HG03354 (cell line): ENCODE measurements at regions not wholly inside any gene's neighbourhood (a gene's known extent, or its start where the extent isn't known, plus 50 kb on each side); places are given as distances from the start of the nearest gene placed in this dataset.

Source experiments
- ATAC-seq: cut with Tn5 transposase; IDR thresholded peaks from one replicate; pipeline ENCODE4 v1.9.1; 2021; ENCODE audit warnings: mild to moderate bottlenecking; ENCODE audit not compliant: unreplicated experiment, poor library complexity, severe bottlenecking

DNA sequence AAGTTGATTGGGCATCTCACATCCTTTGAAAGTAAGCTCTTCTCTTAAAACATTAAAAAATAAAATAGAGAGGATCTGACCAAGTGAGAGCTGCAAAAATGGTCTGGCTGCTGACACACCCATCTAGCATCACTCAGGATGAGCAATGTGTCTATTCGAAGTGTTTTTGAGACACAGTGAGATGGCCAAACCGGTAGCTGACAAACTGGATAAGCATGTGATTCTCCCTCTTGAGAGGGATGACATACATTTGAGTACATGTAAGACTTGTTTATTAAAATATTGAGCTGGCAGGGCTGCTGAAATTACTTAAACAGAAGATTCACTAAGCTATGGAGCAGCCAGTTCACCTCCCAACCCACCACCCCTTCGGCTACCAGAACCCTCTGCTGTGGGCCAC lies 333.9 kb downstream of the ADRA2A start:
- ATAC-seq: no peak

DNA sequence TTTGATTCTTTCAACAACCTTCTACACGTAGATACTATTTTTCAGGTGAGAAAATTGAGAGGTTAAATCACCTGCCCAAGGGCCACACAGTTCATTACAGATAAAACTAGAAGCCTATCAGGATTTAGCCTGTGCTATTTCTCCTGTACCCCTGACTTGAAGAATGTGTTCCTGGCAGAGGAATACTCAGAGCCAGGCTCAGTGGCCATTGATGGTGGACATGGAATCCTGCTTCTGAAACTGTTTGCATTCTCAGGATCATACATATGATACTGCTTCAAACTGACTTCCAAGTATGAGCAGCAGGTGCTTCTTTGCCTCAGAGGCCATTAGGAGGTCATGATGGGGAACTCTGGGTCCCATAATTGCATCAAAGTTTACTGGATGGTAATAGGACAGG lies 348.6 kb downstream of the ADRA2A start:
- ATAC-seq: no peak

DNA sequence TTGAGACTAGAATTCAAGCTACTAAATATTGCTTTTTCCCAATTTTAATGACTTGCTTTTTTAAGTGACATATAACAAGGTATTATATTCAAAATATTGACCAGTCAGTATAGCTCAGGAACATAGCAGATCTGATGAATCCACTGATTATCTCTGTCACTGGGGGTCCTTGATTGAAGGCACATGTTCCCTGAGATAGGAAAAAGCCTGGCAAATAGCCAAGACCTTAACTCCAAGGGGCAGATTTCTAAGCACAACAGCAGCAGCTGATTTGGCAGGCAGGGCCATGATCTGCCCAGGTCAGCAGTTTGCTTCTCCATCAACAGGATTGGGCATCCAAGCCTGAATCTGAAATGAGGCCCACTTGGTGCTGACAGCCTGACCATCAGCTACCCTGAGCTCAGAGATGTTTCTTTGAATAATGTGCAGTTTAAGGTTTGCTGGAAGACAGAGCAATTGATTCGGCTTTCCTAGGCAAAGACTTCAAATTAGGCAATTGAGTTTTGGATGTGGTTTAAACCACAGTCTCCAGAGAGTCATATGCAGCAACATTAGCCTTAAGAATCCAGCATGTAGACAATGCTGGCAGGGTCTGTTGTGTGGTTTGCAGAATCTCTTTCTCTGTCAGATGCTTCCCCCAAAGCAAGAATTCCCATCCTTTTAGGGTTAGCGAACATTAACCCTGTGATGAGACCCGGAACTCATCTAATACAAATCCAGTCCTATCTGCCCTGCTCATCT lies 352.6 kb downstream of the ADRA2A start:
- ATAC-seq: no peak

DNA sequence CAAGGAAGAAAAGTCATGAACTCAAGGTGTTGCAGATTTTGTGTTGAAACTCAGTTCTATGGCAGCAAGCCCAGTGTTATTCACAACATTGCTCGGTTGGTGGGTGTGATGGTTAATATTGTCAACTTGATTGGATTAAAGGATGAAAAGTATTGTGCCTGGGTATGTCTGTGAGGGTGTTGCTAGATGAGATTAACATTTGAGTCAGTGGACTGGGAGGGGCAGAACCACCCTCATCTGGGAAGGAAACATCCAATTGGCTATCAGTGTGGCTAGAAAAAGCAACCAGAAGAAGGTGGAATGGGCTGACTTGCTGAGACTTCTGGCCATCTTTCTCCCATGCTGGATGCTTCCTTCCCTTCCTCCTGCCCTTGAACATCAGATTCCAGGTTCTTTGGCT lies 353.2 kb downstream of the ADRA2A start:
- no peak for ATAC-seq

DNA sequence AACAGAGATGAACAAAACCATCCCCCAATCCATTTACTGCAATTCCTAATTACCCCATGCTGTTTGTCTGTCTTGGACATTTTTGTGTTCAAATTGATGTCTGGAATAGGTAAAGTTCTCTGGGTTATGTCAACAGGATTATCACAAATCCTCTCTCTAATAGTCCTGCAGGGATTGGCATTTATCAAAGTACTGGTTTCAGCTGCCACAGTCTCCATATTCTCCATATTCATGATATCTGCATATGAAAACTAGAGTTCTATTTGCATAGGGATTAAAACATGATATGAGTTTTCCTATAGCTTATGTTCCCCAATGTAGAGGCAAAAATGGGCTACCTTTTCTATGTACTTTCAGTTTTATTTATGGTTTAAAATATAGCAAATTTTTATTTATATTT lies 355.8 kb downstream of the ADRA2A start:
- ATAC-seq: no peak

DNA sequence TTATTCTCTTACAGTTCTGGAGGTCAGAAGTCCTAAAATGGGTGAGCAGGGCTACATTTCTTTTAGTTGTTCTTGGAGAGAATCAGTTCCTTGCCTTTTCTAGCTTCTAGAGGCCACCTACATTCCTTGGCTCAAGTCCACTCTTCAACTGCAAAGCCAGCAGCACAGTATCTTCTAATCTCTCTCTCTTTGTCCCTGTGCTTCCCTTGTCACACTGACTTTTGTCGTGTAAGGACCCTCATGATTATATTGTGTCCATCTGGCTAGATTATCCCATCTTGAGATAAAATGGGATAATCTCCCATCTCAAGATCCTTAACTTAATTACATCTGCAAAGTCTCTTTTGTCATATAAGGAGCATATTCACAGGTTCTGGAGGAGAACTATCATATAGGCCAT lies 359.0 kb downstream of the ADRA2A start:
- ATAC-seq: no peak

DNA sequence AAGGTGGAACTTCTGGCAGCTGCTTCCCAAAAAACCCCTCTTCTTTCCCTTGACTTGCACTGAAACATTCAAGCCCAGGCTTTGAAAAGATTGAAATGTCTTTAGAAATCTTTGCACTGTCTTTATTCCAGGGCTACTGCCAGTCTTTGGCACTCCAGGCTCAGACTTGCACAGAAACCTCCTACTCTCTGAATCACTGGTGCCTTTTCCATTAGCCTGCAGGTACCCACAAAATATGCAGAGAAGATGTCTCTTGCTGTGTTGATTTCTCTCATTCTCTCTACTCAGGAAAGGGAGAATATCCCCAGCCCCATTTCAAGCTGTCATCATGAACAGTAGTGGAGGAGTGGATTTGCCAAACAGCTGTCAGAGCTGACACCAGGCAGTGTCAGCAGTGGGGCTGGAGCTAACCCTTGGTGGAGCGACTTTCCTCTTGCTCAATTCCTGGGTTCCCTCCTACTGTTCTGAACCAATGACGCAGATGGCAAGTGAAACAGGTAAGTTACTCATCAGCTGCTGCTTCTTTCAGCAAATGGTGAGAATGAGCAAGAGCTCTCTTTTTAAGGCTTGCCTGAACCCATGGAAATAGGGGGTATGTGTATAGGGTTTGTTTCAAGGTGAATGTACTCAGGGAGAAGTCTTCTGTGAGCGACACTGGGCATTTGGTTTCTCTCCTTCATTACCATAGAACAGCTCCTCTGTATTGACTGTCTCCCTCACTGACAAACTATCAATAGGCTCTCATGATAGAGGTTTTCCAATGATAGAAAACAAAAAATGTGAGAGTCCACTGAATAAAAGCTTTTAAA lies 362.4 kb downstream of the ADRA2A start:
- ATAC-seq: no peak

DNA sequence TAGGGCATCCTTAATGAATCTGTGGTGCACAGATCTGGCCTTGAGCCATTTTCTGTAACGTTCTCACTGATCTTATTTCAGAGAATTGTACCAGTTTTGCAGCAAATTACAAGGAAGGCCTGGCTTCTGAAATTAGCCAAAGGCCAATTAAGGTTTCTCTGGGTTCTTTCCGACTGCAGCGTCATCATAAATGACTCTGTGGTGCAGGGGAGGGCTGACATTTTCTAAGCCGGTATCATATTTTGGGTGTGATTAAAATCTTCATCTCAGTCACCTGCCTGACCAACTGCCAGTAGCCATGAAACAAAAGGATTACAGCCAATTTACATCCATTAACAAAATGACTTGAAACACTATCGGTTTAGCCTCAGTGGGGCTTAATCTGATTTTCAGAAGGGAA lies 363.7 kb downstream of the ADRA2A start:
- ATAC-seq: no peak

DNA sequence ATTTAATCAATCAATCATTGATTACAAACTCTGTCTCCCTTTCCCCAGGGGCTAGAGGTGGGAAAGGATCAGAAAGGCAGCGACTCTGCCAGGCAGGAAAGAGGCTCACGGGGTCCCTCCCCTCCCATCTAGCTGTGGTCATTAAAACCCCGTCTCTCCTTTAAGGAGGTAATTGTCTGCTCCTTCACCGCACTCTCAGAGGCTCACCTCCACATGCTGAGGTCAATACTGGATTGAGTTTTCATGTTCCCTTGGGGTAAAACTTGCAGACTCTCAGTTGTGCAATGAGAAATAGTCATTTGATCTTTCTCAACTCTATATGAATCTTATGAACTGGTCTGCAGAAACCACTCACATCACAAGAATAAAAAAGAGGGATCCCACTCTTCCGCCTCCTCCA lies 368.8 kb downstream of the ADRA2A start:
- ATAC-seq: no peak

DNA sequence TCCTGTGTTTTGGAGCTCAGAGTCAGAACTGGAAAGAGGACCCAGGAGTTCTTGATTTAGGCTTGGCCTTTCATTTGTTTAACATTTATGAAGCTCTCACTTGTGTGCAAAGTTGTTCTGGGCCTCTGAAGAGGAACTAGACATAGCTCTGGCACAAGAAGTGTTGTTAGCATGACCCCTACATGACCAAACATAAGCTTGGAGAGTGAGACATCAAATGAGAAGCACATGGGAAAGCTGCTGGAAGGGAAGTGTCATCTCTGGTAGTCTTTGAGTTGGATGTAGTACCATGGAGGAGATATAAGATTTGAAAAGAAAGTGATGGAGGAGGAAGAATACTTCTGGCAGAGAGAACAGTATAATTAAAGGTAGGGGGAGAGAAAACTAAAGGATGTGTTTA lies 370.1 kb downstream of the ADRA2A start:
- no peak for ATAC-seq

DNA sequence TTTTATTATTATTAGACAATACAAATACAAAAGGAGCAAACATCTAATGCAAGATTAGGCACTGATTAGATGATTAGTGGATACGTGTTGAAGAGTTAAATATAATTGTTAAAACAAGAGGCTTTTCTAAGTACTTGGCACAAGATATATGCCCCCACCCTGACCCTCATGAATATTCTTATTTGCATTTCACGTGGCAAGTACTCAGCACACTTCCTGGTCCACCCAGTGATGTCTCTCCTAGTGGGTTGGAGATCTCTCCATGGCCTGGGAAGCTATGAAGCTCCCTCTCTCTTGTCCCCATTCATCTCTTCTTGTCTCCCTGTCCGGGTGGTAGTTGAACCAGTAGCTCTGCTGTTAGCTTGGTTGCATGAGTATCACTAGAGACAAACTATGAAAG lies 375.3 kb downstream of the ADRA2A start:
- ATAC-seq: no peak

DNA sequence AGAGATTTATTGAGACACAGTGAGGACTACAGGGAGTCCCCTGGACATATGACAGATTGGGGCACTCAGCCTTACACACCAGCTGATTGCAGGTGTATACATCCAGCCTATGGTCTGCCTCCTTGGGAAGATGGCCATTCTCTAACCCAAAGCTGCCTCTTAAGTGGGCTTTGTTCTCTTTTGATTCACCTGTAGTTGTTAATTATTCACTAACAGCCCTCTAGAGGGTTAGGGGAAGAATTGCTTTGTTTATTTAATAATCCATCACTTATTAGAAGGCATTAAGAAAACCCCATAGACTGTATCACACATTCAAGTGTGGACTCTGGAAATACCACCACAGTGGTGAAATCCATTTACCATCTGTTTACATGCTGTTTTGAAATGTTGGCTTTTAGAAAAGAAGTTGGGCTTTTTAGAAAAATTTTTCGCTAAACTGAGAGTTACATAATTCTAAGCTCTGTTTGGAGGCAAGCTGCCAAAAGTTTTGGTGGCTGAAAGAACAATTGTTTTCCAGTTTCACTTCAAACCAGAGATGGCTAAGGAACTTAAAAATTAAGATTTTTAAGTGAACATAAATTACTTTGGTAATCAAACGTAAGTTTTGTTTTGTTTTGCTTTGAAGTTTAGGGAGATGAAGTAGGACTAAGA lies 379.1 kb downstream of the ADRA2A start:
- ATAC-seq: peak; percentile 59

DNA sequence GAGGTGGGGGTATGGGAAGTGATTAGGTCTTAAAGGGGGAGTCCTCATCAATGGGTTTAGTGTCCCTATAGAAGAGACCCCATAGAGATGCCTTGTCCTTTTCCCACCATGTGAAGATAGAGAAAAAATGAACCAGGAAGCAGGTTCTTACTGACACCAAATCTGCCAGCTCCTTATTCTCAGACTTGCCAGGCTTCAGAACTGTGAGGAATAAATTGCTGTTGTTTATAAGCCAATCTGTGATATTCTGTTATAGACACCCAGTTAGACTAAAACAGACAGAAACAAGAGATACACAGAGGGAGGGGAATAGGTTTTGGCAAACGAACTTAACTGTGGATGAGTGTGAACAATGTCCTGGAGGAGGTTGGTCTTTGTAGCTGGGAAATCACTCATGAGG lies 381.4 kb downstream of the ADRA2A start:
- no peak for ATAC-seq

DNA sequence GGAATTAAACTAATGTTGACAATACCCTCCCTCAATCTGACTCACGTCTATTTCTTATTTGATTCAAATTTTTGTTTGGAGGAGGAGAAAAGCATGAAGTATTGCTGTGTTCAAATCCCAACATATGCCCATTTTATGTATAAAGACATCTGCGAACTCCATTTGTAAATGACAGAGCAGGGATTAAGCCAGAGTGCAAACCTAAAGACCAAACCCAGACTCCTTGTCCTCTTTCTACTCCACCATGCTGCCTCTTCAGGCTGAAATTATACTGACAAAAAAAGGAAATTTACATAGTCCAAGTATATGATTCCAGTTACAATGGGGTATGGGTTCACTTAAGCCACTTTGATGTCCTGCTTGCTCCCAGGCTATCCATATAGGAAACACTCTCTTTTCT lies 383.1 kb downstream of the ADRA2A start:
- ATAC-seq: no peak

DNA sequence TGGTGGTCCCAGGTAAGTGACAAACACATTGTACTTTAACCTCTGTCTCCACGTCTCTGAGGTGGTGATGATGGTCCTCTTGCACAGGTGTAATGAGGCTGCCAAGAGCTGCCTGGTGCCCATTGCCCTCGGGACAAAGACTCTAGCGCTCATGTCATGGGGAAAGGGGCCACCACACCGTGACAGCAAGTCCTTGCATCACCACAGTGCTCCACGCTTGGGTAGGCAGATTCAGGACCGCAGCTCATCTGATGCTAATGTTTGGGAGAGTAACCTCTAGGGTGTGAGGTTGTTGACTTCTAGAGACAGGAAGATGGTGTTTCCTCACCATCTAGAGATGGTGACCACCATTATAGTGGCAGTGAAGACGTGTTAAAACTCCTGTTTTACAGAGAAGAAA lies 395.6 kb downstream of the ADRA2A start:
- ATAC-seq: no peak

DNA sequence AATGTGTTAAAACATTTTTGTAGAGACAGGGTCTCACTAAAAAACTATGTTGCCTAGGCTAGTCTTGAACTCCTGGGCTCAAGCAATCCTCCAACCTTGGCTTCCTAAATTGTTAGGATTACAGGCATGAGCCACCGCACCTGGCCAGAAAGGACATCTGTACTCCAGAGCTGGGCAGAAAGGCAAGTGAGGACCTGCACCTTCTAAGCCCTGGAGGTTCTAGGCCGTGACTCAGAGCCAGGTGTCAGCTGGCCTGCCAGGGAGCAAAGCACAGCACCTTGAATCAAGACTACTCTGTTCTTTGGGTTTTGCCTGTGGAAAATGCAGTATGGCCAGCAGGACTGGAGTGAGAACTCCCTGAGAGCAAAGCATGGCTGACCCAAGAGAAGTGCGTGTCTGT lies 396.5 kb downstream of the ADRA2A start:
- ATAC-seq: no peak

DNA sequence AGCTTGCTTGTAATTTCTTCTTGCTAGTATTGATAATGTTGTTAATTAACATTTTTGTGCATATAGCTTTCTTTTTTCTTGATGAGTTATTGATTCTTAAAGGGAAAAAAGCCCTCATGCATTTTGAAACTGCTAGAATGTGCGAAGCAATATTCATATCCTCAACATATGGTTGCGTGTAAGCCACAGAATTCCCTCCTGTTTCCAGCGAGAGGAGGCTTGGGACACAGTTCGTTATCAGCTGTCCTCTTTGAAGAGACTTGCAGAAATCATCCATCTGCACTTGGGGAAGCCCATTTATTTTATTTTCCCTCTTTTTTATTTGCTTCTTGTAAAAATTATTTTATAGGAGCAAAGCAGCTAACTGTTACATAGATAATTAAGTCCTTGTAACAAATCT lies 398.0 kb downstream of the ADRA2A start:
- no peak for ATAC-seq

DNA sequence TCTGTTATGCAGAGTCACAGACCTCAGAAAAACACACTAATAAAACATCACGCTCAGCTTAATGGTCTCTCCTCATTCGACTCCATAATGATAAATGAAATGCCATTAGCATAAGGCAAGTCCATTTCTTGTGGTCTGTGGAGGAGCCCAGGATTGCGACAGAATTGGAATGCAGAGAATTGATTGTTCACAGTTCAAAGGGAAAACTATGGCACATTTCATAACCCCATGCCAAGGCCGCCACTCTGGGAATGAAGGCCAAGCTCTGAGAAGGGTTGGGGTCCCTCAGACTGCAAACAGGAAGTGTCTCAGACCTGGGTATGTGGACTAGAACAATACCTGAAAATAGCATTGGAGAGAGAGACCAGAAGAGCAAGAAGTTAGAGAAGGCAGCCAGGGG lies 398.9 kb downstream of the ADRA2A start:
- no peak for ATAC-seq

DNA sequence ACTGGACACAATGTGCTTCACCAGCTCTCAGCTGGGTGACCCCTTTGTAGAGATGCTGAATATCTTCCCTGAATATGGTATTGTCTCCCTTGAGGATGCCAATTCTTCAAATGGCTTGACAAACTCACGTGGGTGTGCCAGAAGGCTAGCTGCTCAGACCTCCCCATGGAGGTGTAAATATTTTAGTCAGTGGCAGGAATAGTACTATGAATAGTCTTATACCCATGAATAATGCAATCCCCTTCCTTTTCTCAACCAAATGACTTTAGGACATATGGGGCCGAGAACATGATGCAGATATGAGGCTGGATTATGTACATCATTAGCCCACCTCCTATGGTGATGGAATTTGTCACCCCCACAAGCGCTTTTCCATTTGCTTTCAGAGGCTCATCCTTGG lies 401.8 kb downstream of the ADRA2A start:
- ATAC-seq: no peak

DNA sequence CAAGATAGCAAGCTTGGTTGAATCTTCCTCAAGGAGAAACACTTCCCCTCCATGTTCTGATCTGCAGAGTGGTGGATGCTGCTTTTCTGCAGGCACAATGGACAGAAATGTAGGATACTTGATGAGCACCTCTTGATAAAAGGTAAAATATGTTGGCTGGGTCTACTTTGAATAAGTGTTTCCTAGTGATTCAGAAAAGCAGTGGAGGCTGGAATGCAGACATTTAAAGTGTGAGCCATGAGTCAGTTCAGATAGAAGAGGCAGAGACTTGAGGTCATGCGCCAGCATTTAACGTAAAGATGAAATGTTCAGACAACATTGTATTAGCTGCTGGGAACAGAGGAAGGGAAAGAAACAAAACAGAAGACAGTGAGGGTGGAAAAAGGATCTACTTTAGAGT lies 403.1 kb downstream of the ADRA2A start:
- no peak for ATAC-seq

DNA sequence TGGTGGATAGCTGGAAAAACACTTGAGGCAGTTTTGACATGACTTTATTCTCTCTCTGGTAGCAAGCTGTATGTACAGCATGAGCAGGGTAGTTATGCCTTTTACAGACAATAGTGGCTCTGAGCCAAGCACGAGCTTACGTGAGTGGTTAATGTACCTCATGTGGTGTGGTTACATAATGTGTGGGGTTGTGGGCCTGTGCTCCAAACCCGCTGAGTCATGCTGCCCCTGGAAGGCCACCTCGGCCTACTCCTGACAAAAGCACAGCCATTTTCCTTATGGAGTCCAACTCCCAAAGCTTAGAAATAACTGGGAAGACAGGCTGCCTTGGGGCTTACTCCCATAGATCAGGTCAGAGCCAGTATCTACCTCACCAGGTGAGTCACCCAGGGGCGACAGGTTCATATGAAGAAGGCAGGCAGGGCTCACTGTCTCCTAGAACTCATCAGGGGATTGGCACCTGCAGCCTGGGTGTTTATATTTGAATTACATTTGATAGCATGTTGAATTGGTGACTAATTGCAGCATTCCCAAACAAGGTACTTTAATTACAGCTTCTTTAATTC lies 404.5 kb downstream of the ADRA2A start:
- ATAC-seq: no peak
